Body of pancreas (tissue), 4 donors: ENCODE measurements at regions not wholly inside any gene's neighbourhood (a gene's known extent, or its start where the extent isn't known, plus 50 kb on each side); places are given as distances from the start of the nearest gene placed in this dataset.
A peak's percentile ranks its signal among the peaks of the same experiment; 100 is the strongest.

Experiments
- ATAC-seq: fragments of 150-250 bp; one replicate; pipeline ENCODE4 v1.9.1; 2016
- DNase-seq, 4 donors: peaks; one replicate each; pipeline ENCODE4 v3.0.0-alpha.2; 2019
- H3K27ac ChIP-seq, 4 donors: fragments of 200-600 bp; sonication (generic); 1 replicate in 3 of 4; 2 replicates in 1 of 4; pipeline versions ENCODE4 v1.5.1 to v1.6.1; 2016 to 2019; ENCODE audit warnings: mild to moderate bottlenecking in 1 of 4, mixed read lengths in 1 of 4, moderate library complexity in 1 of 4
- H3K27me3 ChIP-seq, 2 donors: fragments of 200-600 bp; sonication (generic); one replicate each; pipeline ENCODE4 v1.6.0; 2016; ENCODE audit warnings: mild to moderate bottlenecking in 1 of 2
- H3K36me3 ChIP-seq, 2 donors: fragments of 200-600 bp; sonication (generic); replicated peaks in 1 of 2; 2 replicates each; pipeline ENCODE4 v1.5.1; 2016; ENCODE audit warnings: low read depth in 2 of 2; ENCODE audit not compliant: insufficient read depth in 1 of 2
- H3K4me1 ChIP-seq: fragments of 200-600 bp; sonication (generic); one replicate; pipeline ENCODE4 v1.6.0; 2016
- H3K4me3 ChIP-seq, 2 donors: fragments of 200-600 bp; sonication (generic); 1 replicate in 1 of 2; 2 replicates in 1 of 2; pipeline ENCODE4 v1.5.1; 2016 to 2019
- H3K9me3 ChIP-seq, 3 donors: fragments of 200-600 bp; sonication (generic); 1 replicate in 2 of 3; 2 replicates in 1 of 3; pipeline ENCODE4 v1.5.1; 2016
- CTCF ChIP-seq, 7 experiments: fragments of 450-650 bp in 4 of 7; fragments of 200-600 bp in 3 of 7; sonication (generic) in 3 of 7; IDR thresholded peaks; one replicate each; pipeline ENCODE4 v1.5.1; 2016 to 2019; ENCODE audit warnings: antibody characterized with exemption in 7 of 7
- POLR2A ChIP-seq, 3 donors: fragments of 450-650 bp; IDR thresholded peaks; one replicate each; pipeline ENCODE4 v1.6.1; 2016; ENCODE audit warnings: antibody characterized with exemption in 3 of 3, mild to moderate bottlenecking in 2 of 3
- WGBS, 2 donors: methylation state at CpG; one replicate each; pipeline ENCODE4 v1.1.5; 2017; 5-methylcytosine and 5-hydroxymethylcytosine counted together
- intact Hi-C: fragments of 100-400 bp; cut with DNase I; formaldehyde crosslinking; loops from one replicate; pipeline ENCODE4 v1.15.1; 2023

GRCh38 chr2:136334967-136335366 lies 217.0 kb upstream of the CXCR4 start:
- no peak overlapping the region for H3K27ac ChIP-seq
- TF ChIP-seq CTCF (IDR thresholded peaks at IDR 0.05) = no peak
- TF ChIP-seq POLR2A (IDR thresholded peaks at IDR 0.05) = no peak
- no peaks in the 10 kb centered on the region for H3K36me3 ChIP-seq
- no peaks in the 10 kb centered on the region for H3K4me1 ChIP-seq
- H3K27me3 ChIP-seq = no peaks in the 10 kb centered on the region
- H3K4me3 ChIP-seq = no peak overlapping the region
- WGBS, 2 donors = 25 to 33% methylated on average over 1 of the region's 1 CpG
- intact Hi-C loops = no loop called here
- DNase-seq (no peak), ATAC-seq (no peak)
- no peaks in the 10 kb centered on the region for H3K9me3 ChIP-seq

DNA sequence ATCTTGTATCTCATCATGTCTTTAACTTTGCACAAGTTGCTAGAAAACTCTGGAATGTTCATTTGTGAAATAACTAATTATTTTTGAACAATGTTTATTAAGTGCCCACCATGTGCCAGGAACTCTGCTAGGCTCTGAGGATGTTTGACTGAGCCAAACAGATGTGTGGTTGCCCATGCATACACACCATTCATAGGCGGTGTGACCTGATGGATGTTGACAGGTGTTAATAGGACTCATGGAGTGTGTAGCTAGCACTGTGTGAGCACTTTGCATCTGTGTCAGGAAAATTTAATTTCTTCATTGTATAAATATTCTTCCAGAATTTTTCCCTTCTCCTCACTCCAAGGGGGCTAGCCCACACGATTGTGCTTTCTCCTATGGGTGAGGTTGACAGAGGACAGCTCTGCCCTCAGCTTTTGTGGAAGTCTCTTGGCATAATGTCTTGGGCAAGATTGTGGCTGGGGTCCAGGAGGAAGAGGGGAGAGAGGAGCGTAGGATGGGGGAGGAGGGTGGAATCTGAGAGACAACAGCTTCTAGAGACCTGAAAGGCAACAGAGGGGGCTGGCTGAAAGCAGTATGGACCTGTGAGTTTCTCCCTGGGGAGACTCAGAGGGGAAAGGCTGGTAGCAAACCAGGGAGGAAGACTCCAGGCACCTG lies 214.6 kb upstream of the CXCR4 start:
- TF ChIP-seq POLR2A (IDR thresholded peaks at IDR 0.05) = no peak
- TF ChIP-seq CTCF (IDR thresholded peaks at IDR 0.05) = no peak
- ATAC-seq (no peak), DNase-seq (no peak)
- H3K27ac ChIP-seq = no peak overlapping the region
- H3K4me3 ChIP-seq = no peak overlapping the region
- no peaks in the 10 kb centered on the region for H3K4me1 ChIP-seq
- H3K9me3 ChIP-seq = no peaks in the 10 kb centered on the region
- 48 to 63% methylated on average over 3 of the region's 3 CpGs for WGBS, 2 donors
- H3K27me3 ChIP-seq = no peaks in the 10 kb centered on the region
- intact Hi-C loops = no loop called here
- H3K36me3 ChIP-seq = no peaks in the 10 kb centered on the region

DNA sequence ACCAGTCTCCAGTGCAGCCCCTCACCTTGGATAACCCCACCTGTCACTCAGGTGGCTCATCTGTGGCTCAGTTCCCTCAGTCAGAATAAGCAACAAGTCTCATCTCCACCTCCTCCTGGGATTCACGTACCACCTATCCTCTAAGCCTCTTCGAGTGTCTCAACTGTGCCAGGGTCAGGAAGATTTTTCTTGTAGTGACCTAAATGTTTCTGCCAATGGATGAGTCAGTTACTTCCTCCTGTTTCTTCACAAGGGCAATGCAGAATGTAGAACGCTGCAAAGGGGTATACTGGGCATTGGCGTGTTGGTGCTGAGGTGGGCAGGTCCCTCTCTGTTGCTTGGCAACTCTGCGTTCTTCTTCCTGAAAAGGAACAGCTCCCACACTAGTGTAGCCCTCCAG lies 213.3 kb upstream of the CXCR4 start:
- TF ChIP-seq CTCF (IDR thresholded peaks at IDR 0.05) (no peak), POLR2A (IDR thresholded peaks at IDR 0.05) (no peak)
- no peak for ATAC-seq
- DNase-seq = no peak
- Histone ChIP-seq H3K36me3 (no peaks in the 10 kb centered on the region), H3K27ac (no peak overlapping the region), H3K9me3 (no peaks in the 10 kb centered on the region), H3K4me1 (no peaks in the 10 kb centered on the region), H3K4me3 (no peak overlapping the region), H3K27me3 (no peaks in the 10 kb centered on the region)
- intact Hi-C loops = no loop called here
- 69 to 71% methylated on average over 5 of the region's 5 CpGs for WGBS, 2 donors

- Histone ChIP-seq H3K4me3 (no peak overlapping the region), H3K4me1 (no peaks in the 10 kb centered on the region), H3K9me3 (no peaks in the 10 kb centered on the region), H3K36me3 (no peaks in the 10 kb centered on the region), H3K27ac (no peak overlapping the region), H3K27me3 (no peaks in the 10 kb centered on the region)
- TF ChIP-seq POLR2A (IDR thresholded peaks at IDR 0.05) = no peak
- WGBS, 2 donors = 71 to 72% methylated on average over 8 of the region's 8 CpGs
- intact Hi-C loops = no loop called here
- ATAC-seq (no peak), DNase-seq (no peak)
Measured at GRCh38 chr2:136328207-136328795, 210.4 kb upstream of the CXCR4 start.

- intact Hi-C loops = no loop called here
- no peak for ATAC-seq
- TF ChIP-seq CTCF (IDR thresholded peaks at IDR 0.05) = no peak
- Histone ChIP-seq H3K27me3 (no peaks in the 10 kb centered on the region), H3K27ac (no peak overlapping the region), H3K36me3 (no peaks in the 10 kb centered on the region), H3K4me1 (no peaks in the 10 kb centered on the region), H3K4me3 (no peak overlapping the region), H3K9me3 (no peaks in the 10 kb centered on the region)
- peak in 1 of 4 donors; percentile 33 for DNase-seq
- WGBS, 2 donors = 60% methylated on average over 11 to 12 of the region's 12 CpGs
Measured at GRCh38 chr2:136327162-136327852, 209.4 kb upstream of the CXCR4 start.
